ENCODE measurements at regions not wholly inside any gene's neighbourhood (a gene's known extent, or its start where the extent isn't known, plus 50 kb on each side); places are given as distances from the start of the nearest gene placed in this dataset.

- TF ChIP-seq CTCF (IDR thresholded peaks at IDR 0.05; ENCODE audit: unreplicated experiment) = no peak
These were observed 63.0 kb downstream of the PRR18 start for GRCh38 chr6:166245148-166245547.

DNA sequence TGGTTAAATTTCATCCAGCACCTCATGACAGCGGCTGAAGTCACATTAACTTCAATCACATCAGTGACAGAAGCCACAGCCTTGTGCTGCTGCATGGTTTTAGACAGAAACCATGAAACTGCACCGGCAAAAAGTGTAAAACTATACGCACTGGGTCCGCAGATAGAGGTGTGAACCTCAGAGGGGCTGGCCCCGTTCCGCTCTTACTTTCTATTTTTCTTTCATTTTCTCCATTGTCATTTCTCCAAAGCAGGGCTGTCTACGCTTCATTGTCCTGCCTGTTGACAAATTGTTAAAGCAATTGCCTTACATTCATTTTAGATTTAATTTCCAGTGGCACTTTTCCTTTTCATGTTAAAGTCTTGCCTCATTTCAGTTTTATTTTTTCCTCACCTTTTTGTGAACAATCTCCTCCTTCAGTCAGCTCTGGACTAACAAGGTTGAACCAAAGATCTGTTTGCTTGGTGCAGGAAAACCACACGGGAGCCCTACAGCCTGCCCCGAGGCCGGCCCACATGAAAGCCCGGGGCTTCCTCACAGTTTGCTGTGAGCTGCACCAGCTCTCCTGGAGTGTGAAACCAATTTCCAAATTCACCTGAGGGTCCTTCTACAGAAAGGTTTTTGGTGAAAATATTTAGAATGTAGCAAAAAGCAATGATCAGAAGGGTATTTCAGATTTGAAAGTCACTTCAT lies 63.7 kb downstream of the PRR18 start:
- H3K9me3 Mint-ChIP-seq = no peaks in the 10 kb centered on the region
- H3K4me1 Mint-ChIP-seq = no peaks in the 10 kb centered on the region
- H3K27me3 Mint-ChIP-seq (ENCODE audit: low read depth) = peaks cover 59% of the 10 kb centered on the region
- TF ChIP-seq CTCF (IDR thresholded peaks at IDR 0.05; ENCODE audit: unreplicated experiment) = no peak
- no peak overlapping the region for H3K4me3 Mint-ChIP-seq
- DNase-seq (ENCODE audit: low spot score in 2 of 2, unreplicated experiment in 2 of 2) = no peak
- no peak overlapping the region for H3K27ac Mint-ChIP-seq
- H3K36me3 Mint-ChIP-seq = no peaks in the 10 kb centered on the region

More at GRCh38 chr6:166245148-166245547, 63.0 kb downstream of the PRR18 start:
- H3K36me3 Mint-ChIP-seq = no peaks in the 10 kb centered on the region
- H3K27me3 Mint-ChIP-seq (ENCODE audit: low read depth) = peaks cover 60% of the 10 kb centered on the region
- DNase-seq (ENCODE audit: low spot score in 2 of 2, unreplicated experiment in 2 of 2) = no peak
- no peak overlapping the region for H3K4me3 Mint-ChIP-seq
- no peaks in the 10 kb centered on the region for H3K4me1 Mint-ChIP-seq
- no peaks in the 10 kb centered on the region for H3K9me3 Mint-ChIP-seq
- no peak overlapping the region for H3K27ac Mint-ChIP-seq

GRCh38 chr6:166242888-166243287 lies 65.3 kb downstream of the PRR18 start:
- no peak for TF ChIP-seq CTCF (IDR thresholded peaks at IDR 0.05; ENCODE audit: unreplicated experiment)
- no peaks in the 10 kb centered on the region for H3K4me1 Mint-ChIP-seq
- no peaks in the 10 kb centered on the region for H3K36me3 Mint-ChIP-seq
- DNase-seq (ENCODE audit: low spot score in 2 of 2, unreplicated experiment in 2 of 2) = no peak
- no peaks in the 10 kb centered on the region for H3K9me3 Mint-ChIP-seq
- H3K27ac Mint-ChIP-seq = no peak overlapping the region
- H3K27me3 Mint-ChIP-seq (ENCODE audit: low read depth) = peaks cover 74% of the 10 kb centered on the region
- no peak overlapping the region for H3K4me3 Mint-ChIP-seq

DNA sequence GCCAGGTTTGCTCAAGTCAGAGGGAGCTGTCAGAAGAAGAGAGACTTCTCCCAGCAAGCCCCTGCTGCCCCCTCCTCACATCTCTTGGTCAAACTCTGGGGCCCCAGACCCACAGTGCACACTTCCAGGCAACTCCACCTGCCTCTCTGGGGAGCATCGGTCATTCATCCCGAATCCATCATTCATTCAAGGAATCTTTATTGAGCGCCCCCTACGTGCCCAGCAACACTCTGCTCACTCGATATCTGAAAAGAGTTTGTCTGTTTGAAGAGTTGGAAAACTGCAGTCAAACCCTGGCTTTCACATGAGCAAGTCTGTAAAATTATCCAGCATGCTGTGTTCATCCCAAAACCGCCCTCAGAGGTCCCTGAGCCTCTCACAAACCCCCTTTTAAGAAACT lies 66.2 kb downstream of the PRR18 start:
- no peak overlapping the region for H3K27ac Mint-ChIP-seq
- no peaks in the 10 kb centered on the region for H3K9me3 Mint-ChIP-seq
- H3K27me3 Mint-ChIP-seq (ENCODE audit: low read depth) = peaks cover 79% of the 10 kb centered on the region
- no peaks in the 10 kb centered on the region for H3K4me1 Mint-ChIP-seq
- no peak overlapping the region for H3K4me3 Mint-ChIP-seq
- H3K36me3 Mint-ChIP-seq = no peaks in the 10 kb centered on the region
- TF ChIP-seq CTCF (IDR thresholded peaks at IDR 0.05; ENCODE audit: unreplicated experiment) = no peak
- DNase-seq (ENCODE audit: low spot score in 2 of 2, unreplicated experiment in 2 of 2) = no peak

GRCh38 chr6:166240889-166241288 lies 67.3 kb downstream of the PRR18 start:
- TF ChIP-seq CTCF (IDR thresholded peaks at IDR 0.05; ENCODE audit: unreplicated experiment) = no peak
- Mint-ChIP-seq H3K9me3 (no peaks in the 10 kb centered on the region), H3K27ac (no peak overlapping the region), H3K4me1 (no peaks in the 10 kb centered on the region), H3K4me3 (no peak overlapping the region), H3K27me3 (ENCODE audit: low read depth) (peaks cover 81% of the 10 kb centered on the region), H3K36me3 (no peaks in the 10 kb centered on the region)
- no peak for DNase-seq (ENCODE audit: low spot score in 2 of 2, unreplicated experiment in 2 of 2)

Measured in mesothelial cell of epicardium (in vitro differentiated cells).